GM21526 (cell line): ENCODE measurements at regions not wholly inside any gene's neighbourhood (a gene's known extent, or its start where the extent isn't known, plus 50 kb on each side); places are given as distances from the start of the nearest gene placed in this dataset.
A peak's percentile ranks its signal among the peaks of the same experiment; 100 is the strongest.
"Not testable (repeated sequence)": the region's sequence is repeated elsewhere in the genome, so short reads cannot be mapped to it uniquely, and the experiment has no call there.

Experiments used
- ATAC-seq: cut with Tn5 transposase; IDR thresholded peaks from one replicate; pipeline ENCODE4 v1.9.1; 2021; ENCODE audit warnings: moderate library complexity; ENCODE audit not compliant: unreplicated experiment, low FRiP score

- ATAC-seq = no peak
Observed at GRCh38 chr3:106331636-106332035, 462.8 kb upstream of the CBLB start.

GRCh38 chr3:106332129-106332528 is 463.3 kb upstream of the CBLB start:
- no peak for ATAC-seq

GRCh38 chr3:106332884-106333283 is 464.1 kb upstream of the CBLB start:
- no peak for ATAC-seq

GRCh38 chr3:106333911-106334618 is 465.3 kb upstream of the CBLB start:
- ATAC-seq = peak; percentile 41

- no peak for ATAC-seq
Observed at GRCh38 chr3:106336619-106337018, 467.8 kb upstream of the CBLB start.

GRCh38 chr3:106337116-106337515 is 468.3 kb upstream of the CBLB start:
- ATAC-seq = no peak

GRCh38 chr3:106338582-106339214 is 469.9 kb upstream of the CBLB start:
- no peak for ATAC-seq

- ATAC-seq = no peak
Observed at GRCh38 chr3:106339551-106339950, 470.7 kb upstream of the CBLB start.

GRCh38 chr3:106341087-106341486 is 472.3 kb upstream of the CBLB start:
- ATAC-seq = no peak

GRCh38 chr3:106341586-106342162 is 472.9 kb upstream of the CBLB start:
- no peak for ATAC-seq

GRCh38 chr3:106342386-106342785 is 473.6 kb upstream of the CBLB start:
- no peak for ATAC-seq

GRCh38 chr3:106343811-106344210 is 475.0 kb upstream of the CBLB start:
- no peak for ATAC-seq

- no peak for ATAC-seq
Observed at GRCh38 chr3:106345353-106346027, 476.7 kb upstream of the CBLB start.

- ATAC-seq = no peak
Observed at GRCh38 chr3:106347350-106347749, 478.5 kb upstream of the CBLB start.

- ATAC-seq = no peak
Observed at GRCh38 chr3:106348139-106348690, 479.4 kb upstream of the CBLB start.

GRCh38 chr3:106349191-106349881 is 480.5 kb upstream of the CBLB start:
- ATAC-seq = no peak

- ATAC-seq = no peak
Observed at GRCh38 chr3:106355873-106356272, 487.1 kb upstream of the CBLB start.

- no peak for ATAC-seq
Observed at GRCh38 chr3:106359692-106360091, 490.9 kb upstream of the CBLB start.

- not testable (repeated sequence) for ATAC-seq
Observed at GRCh38 chr3:106360901-106361300, 492.1 kb upstream of the CBLB start.

GRCh38 chr3:106364477-106364876 is 495.7 kb upstream of the CBLB start:
- no peak for ATAC-seq
